GM18508 (cell line): ENCODE measurements at regions not wholly inside any gene's neighbourhood (a gene's known extent, or its start where the extent isn't known, plus 50 kb on each side); places are given as distances from the start of the nearest gene placed in this dataset.
"Not testable (repeated sequence)": the region's sequence is repeated elsewhere in the genome, so short reads cannot be mapped to it uniquely, and the experiment has no call there.

Source experiments
- ATAC-seq: cut with Tn5 transposase; IDR thresholded peaks from one replicate; pipeline ENCODE4 v1.9.1; 2021; ENCODE audit warnings: moderate number of reproducible peaks; ENCODE audit not compliant: insufficient read depth, unreplicated experiment

DNA sequence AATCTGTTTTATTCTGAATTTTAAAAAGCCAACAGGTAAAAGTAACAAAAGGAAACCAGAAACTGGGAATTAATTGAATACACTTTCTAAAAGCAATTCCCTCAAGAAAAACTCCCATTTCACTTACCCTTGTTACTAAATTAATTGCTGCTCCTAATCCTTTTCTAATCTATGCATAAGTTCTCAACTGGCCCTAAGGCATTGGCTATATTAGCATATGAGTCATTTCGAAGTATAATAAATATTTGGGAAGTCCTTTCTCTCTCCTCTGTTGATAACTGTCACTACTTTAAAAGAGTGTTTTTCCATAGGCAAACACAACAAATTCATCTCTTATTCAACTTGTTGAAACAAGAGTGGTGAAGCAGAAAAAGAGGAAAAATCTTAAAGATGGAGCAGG is 486.5 kb upstream of the HTR2C start:
- ATAC-seq: no peak

DNA sequence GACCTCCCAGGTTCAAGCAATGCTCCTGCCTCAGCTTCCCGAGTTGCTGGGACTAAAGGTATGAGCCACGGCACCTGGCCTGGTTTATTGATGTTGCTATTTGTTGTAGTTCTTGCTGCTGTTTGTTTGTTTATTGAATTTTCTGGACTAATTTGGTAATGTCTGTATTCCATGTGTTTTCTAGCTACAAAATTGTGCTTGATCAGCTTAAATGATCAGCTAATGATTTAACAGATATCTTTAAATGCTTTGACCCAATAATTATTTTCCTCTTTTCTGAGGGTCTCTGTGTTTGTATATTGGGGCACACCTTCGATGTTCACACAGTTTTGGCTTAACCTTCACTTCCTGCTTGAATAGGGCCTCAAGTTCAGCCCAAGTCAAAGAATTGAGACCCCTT is 488.1 kb upstream of the HTR2C start:
- ATAC-seq: no peak

DNA sequence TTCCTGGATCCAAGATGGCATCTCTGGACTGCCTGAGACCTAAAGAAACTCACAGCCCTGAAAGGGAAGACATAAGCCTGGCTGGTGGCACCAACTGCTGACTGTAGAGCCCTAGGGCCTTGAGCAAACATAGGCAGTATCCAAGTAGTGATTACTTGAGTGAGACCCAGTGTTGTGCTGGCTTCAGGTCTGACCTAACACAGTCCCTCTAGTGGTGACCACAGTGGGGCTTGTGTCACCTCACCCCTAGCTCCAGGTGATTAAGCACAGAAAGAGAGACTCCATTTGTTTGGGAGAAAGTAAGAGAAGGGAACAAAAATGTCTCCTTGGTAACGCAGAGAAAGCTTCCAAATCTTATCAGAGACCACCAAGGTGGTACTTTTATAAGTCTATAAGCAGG is 496.3 kb upstream of the HTR2C start:
- no peak for ATAC-seq

DNA sequence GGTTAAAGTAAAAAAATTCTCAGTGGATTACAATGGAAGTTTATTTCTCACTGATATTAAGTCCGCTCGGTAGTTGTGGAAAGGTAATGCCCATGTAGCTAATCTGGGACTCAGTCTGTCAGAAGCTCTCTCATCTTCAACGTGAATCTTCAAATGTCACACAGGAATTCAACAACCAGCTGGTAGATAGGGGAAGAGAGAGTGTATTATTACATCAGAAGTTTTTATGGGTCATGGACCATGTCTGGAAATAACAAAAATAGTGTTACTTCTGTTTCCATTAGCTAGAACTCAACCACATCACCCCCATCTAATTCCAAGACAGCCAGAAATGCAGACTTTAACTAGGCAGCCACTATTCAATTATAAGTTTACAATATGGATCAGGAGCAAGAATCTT is 506.1 kb upstream of the HTR2C start:
- ATAC-seq: no peak

DNA sequence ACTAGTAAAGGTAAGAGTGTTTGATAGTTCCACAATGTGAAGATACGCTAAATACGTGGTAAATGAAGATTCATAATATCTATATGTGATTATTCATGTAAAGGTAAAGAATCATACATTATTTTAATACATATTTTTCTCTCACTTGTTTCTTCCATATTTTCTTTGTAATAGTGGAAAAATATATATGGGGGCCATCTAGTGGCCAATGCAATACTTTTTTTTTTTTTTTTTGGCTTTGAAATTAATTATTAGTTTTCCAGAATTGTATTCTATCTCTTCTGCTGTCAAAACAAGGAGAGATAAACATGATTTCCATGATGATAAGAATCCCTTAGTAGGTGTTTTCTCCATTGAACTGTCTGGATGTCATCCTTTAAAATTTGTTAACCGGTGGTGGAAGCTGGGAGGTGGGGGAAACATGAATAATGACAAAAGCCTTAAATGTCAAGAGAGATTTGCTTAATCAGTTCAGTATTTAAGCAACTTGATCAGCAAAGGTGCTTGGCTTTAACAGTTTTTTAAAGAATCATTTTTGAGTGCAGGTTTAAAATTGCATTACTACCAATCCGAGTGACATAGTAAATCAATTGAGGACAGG is 508.7 kb upstream of the HTR2C start:
- no peak for ATAC-seq

DNA sequence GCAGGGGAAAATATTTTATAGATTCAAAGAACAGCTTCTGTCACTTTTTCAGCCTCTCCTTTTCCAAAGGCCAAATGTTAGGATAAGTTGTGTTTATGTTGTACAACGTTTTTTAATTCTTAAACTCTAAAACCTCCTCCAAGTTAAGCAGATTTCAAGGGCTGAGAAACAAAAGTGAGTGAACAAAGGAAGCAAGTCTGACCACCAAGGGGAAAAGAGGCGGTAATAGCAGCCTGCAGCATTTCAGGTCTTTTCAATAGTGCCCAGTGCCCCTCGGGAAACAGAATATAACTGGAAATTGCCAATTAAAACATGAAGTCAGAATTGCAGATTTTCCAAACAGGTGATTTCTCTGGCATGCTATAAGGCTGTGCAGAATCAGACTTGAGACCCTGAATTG is 510.0 kb upstream of the HTR2C start:
- ATAC-seq: no peak

DNA sequence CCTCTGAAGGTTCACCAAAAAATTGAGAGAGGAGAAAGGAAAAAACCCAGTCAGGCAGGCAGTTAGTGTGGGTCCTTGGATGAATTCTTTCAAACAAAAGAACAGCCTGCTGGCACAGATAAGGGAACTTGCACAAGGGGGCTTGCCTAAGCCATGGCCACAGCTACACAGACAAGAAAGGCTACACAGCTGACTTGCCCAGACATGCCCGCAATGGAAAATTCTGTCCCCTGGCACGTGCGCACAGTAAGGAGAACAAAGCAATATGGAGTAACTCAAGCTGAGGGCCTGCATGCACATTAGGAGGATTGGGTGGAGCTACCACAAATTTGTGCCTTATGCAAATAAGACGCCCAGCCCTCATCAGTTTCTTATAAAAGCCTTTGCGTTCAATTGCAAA is 512.5 kb upstream of the HTR2C start:
- ATAC-seq: no peak

DNA sequence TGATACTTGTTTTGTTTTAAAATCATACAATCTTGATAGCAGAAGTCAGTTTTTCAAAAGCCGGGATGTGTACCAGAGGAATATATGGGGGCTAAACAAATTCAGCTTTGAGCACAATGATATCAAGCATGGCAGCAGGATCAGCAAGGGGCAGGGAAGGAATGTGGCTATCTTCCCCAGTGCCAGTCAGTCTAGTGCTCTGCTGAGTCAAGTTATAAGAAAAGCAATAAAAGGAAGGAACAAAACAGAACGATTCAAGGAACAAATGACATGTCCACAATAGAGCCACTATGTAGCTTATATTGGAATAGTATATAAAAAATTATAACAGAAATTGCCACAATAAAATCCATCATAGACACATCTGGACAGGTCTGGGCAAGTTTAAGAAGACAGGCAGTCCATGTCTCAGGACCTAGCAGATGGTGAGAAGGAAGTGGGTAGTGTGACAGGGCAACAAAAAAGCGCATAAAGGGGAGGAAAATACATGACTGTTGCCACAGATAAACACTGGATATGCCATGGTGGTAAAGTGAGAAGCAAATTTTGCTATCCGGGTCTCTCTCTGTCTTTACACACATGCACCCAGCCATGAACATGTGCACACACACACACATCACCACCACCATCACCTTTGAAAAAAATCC is 518.2 kb upstream of the HTR2C start:
- no peak for ATAC-seq

DNA sequence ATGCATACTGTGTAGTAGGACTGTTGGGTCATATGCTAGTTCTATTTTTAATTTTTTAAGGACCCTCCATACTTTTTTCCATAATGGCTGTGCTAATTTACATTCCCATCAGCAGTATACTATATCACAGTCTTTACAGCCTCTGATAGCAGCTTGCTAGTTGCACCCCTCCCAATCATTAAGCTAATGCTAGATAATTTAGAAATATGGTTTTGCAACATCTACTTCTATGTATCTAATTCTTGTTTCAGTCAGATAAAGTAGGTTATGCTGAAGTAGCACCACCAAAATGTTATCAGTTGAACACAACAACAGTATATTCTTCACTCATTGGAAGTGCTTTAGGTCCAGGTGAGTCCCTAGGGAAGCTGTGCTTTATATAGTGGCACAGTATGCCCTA is 522.7 kb upstream of the HTR2C start:
- ATAC-seq: no peak

DNA sequence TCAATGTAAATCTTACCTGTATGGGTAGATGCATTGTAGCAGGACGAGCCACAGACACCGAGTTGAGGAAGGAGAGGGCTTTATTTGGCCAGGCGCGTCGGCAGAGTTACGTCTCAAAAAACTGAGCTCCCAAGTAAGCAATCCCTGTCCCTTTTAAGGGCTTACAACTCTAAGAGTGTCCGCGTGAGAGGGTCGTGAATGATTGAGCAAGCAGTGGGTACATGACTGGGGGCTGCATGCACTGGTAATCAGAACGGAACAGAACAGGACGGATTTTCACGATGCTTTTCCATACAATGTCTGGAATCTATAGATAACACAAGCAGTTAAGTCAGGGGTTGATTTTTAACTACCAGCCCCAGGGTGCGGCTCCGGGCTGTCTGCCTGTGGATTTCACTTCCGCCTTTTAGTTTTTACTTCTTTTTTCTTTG is 524.9 kb upstream of the HTR2C start:
- ATAC-seq: no peak

DNA sequence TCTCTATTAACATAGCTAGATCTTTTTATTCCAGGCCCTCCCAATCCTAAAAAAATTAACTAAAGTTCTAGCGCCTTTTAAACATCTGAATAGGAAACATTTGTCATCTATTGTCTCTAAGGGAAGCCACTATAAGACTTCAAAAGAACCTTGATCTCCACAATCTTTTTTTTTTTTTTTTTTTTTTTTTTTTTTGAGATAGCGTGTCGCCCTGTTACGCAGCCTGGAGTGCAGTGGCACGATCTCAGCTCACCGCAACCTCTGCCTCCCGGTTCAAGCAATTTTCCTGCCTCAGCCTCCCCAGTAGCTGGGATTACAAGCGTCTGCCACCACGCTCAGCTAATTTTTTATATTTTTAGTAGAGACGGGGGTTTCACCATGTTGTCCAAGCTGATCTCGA is 526.5 kb upstream of the HTR2C start:
- ATAC-seq: not testable (repeated sequence)

DNA sequence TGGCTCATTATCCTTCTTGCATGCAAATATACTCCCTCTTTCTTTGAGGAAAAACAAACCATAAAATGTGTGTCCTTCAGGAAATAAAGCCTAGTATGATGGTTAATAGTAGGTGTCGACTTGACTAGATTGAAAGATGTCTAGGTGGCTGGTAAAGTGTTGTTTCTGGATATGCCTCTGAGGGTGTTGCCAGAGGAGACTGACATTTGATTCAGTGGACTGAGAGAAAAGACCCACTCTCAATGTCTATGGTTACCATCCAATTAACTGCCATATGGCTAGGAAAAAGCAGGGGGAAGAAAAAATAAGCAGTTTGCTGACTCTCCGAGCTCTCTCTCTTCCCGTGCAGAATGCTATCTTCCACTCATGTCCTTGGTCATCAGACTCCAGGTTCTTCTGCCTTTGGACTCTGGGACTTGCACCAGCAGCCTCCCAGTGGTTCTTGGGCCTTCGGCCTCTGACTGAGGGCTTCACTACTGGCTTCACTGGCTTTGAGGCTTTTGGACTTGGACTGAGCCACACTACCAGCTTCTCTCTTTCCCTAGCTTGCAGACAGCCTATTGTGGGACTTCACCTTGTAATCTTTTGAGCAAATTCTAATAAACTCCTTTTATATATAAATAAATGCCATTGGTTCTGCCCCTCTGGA is 532.1 kb upstream of the HTR2C start:
- no peak for ATAC-seq

DNA sequence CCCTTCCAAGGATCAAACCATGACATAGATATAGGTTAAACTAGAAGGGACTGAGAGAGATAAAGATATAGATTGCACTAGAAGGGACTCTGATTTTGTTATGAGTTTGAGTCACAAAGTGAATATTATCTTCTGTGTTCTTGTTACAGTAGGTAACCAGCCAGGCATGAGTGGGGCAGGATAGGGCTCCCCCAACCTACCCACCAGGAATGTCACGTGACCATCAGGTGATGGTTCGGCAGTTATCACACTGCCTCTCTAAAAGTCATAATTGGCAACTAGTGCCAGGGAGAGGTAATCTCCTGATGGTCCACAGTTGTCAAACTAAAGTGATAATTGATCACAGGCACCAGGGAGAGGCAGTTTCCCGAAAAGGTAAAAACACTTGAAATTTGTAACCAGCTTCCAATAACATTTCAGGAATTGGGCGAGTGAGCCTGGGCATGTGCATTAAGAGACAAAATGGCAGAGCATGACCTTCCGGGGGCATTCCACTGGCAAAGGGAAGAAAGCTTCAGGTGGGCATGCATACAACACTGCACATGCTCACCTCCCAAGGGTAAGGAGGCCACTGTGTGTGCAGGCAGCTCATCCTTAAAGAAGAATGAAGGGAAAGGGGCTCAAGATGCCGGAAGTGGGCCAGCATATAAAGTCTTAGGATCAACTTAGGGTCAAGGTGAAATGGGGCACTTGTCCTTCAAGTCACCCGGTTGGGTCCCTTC is 533.6 kb upstream of the HTR2C start:
- no peak for ATAC-seq

DNA sequence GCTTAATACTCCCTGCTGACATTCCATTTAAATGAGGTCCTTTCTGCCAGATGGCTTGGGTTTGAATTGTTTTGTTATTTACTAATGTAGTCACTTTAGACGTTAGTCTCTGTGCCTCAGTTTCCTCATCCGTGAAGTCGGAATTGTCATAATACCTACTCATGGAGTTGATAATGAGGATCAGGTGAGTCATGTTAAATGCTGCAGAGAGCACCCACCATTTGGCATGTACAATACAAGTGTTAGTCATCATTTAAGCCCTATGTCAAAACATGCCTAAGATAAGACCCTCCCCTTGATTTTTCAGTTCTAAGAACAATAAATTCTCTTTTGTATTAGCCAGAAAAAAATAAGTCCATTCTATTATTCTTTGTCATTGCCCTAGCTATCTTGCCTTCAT is 534.8 kb upstream of the HTR2C start:
- no peak for ATAC-seq

DNA sequence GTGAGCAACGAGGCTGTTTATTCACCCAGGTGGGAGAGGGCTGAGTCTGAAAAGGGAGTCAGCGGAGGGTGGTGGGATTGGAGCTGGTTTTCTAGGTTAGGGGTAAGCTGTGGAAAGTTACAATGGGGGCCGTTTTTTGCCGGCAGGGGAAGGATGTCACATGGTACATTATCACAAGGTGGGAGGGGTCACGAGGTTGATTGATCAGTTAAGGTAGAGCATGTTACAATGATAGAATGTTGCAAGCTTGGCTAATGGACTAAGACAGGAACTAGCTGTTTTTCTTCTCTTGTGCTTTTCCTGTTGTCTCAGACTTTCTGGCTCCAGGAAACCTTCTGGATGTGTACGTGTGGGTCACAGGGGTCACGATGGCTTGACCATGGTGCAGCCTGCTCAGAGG is 536.3 kb upstream of the HTR2C start:
- ATAC-seq: no peak

DNA sequence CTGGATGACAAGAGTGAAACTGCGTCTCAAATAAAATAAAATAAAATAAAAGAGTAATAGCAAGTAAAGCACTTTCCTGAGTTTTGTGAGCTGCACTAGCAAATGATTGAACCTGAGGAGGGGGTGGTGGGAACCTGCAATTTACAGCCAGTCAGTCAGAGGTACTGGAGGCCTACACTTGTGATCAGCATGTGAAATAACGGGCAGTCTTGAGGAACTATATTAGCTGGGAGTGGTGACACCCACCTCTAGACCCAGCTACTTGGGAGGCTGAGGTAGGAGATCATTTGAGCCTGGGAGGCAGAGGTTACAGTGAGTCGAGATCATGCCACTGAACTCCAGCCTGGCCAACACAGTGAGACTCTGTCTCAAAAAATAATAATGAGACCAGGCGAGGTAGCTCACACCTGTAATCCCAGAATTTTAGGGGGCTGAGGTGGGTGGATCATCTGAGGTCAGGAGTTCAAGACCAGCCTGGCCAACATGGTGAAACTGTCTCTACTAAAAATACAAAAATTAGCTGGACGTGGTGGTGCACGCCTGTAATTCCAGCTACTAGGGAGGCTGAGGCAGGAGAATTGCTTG is 537.1 kb upstream of the HTR2C start:
- ATAC-seq: no peak

DNA sequence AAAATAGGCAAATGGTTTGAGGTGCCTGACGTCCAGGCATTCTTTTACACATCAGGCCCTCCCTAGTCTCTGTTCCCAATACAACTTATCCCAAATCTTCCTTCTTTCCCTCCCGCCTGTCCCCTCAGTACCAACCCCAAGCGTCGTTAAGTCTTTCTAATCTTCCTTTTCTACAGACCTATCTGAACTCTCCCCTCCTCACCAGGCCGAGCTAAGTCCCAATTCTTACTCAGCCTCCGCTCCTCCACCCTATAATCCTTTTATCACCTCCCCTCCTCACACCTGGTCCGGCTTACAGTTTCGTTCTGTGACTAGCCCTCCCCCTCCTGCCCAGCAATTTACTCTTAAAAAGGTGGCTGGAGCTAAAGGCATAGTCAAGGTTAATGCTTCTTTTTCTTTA is 542.4 kb upstream of the HTR2C start:
- not testable (repeated sequence) for ATAC-seq

DNA sequence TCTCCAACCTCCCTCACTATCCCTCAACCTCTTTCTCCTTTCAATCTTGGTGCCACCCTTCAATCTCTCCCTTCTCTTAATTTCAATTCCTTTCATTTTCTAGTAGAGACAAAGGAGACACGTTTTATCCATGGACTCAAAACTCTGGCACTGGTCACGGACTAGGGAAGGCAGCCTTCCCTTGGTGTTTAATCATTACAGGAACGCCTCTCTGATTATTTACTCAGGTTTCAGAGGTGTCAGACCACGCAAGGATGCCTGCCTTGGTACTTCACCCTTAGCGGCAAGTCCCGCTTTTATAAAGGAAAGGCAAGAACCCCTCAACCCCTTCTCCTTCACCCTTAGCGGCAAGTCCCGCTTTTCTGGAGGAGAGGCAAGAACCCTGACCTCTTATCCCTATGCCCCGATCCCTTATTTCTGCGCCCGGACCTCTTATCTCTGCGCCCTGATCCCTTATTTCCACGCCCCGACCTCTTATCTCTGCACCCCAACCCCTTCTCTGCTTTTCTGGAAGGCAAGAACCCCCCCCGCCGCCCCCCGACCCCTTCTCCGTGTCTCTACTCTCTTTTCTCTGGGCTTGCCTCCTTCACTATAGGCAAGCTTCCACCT is 543.1 kb upstream of the HTR2C start:
- not testable (repeated sequence) for ATAC-seq

DNA sequence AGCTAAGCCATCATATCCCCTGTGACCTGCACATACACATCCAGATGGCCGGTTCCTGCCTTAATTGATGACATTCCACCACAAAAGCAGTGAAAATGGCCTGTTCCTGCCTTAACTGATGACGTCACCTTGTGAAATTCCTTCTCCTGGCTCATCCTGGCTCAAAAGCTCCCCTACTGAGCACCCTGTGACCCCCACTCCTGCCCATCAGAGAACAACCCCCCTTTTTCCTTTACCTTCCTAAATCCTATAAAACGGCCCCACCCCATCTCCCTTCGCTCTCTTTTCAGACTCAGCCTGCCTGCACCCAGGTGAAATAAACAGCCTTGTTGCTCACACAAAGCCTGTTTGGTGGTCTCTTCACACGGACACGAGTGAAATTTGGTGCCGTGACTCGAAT is 543.8 kb upstream of the HTR2C start:
- ATAC-seq: not testable (repeated sequence)

DNA sequence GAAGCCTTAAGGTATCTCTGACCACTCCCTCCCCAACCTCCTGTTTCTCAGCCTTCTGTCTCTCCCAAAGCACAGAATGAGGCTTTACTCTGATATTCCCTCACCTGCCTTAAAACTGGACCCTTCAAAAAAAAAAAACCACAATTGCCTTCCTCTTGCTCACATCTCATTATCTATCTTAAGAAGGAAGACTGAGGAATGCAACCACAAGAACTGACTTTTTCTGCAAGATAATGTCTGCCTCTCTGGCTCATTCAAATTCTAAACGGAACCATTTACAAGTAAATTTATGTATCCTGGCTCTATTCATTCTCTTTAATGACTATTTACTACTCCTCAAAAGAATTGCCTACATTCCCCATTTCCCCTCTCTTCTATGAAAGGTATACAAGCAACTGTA is 545.5 kb upstream of the HTR2C start:
- ATAC-seq: no peak

DNA sequence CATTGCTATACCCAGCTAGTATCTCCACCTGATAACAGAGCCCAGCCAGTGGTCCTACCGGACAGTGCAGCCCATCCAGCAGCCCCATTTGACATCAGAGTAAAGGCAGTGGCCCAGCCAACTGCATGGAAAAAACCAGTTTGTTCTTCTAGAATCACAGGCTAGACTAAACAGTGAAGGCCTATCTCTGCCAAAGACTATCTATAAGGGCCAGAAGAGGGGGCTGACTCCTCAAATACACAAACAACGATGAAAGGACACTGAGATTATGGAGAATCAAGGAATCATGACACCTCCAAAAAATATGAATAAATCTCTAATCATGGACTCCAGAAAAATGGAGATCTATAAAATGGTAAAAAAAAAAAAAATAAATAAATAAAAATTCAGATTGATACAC is 546.4 kb upstream of the HTR2C start:
- ATAC-seq: no peak
